SK-N-MC (cell line): ENCODE measurements at regions not wholly inside any gene's neighbourhood (a gene's known extent, or its start where the extent isn't known, plus 50 kb on each side); places are given as distances from the start of the nearest gene placed in this dataset.

Experiments used
- EZH2 ChIP-seq: fragments of 200-600 bp; sonication (generic); IDR thresholded peaks from one replicate; pipeline ENCODE4 v1.6.1; 2017; ENCODE audit warnings: antibody characterized with exemption
- FOXP2 ChIP-seq: optimal IDR thresholded peaks from 2 replicates; pipeline ENCODE3; 2011; ENCODE audit warnings: mild to moderate bottlenecking, moderate library complexity; ENCODE audit not compliant: insufficient read depth; ENCODE audit errors: extremely low read length, control extremely low read depth
- POLR2AphosphoS5 ChIP-seq: IDR thresholded peaks from 2 replicates; pipeline ENCODE4 v1.6.1; 2012; ENCODE audit warnings: mild to moderate bottlenecking, low read depth, low read length, borderline replicate concordance

DNA sequence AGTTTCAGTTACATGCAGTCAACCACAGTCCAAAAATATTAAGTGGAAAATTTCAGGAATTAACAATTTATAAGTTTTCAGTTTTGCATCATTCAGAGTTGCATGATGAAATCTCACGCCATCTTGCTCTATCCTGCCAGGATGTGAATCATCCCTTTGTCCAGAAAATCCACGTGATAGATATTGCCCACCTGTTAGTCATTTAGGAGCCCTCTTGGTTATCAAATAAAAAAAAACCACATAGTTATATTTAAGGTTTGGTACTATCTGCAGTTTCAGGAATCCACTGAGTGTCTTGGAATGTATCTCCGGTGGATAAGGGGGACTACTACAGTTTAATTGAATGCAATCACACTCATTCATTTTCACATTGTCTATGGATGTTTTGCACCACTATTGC lies 1249.0 kb upstream of the CITED2 start:
- no peak for TF ChIP-seq EZH2
- no peak for TF ChIP-seq POLR2AphosphoS5
- TF ChIP-seq FOXP2, result no peak
